MCF 10A (cell line): ENCODE measurements at regions not wholly inside any gene's neighbourhood (a gene's known extent, or its start where the extent isn't known, plus 50 kb on each side); places are given as distances from the start of the nearest gene placed in this dataset.
A peak's percentile ranks its signal among the peaks of the same experiment; 100 is the strongest.

Experiments used
- BruUV-seq: library from RNA; stranded (reverse); fragments of 400-500 nt; replicated peaks from 2 replicates; lab custom pipeline; 2021; lab: Mats Ljungman, UMichigan
- CTCF ChIA-PET: fragments of 300-600 bp; sonication (Branson Sonifier 250); formaldehyde crosslinking; extraction: SDS; loops from one replicate; lab custom pipeline; 2021; ENCODE audit warnings: antibody characterized with exemption, inconsistent platforms; lab: Yijun Ruan, JAX
- POLR2A ChIA-PET: fragments of 300-600, 350-650 bp; sonication (Branson Sonifier 250); formaldehyde crosslinking; extraction: SDS; loops from one replicate; lab custom pipeline; 2020; ENCODE audit warnings: antibody characterized with exemption, inconsistent platforms; lab: Yijun Ruan, JAX
- DNase-seq: peaks from one replicate; pipeline ENCODE4 v3.0.0-alpha.2; 2018; ENCODE audit not compliant: unreplicated experiment
- H3K27ac Mint-ChIP-seq: one replicate; pipeline ENCODE4 v1.8.0; 2022; ENCODE audit warnings: mild to moderate bottlenecking, low read depth, mixed read lengths; ENCODE audit not compliant: unreplicated experiment
- H3K27me3 Mint-ChIP-seq: one replicate; pipeline ENCODE4 v1.8.0; 2022; ENCODE audit warnings: mixed read lengths; ENCODE audit not compliant: insufficient read depth, unreplicated experiment
- H3K36me3 Mint-ChIP-seq: one replicate; pipeline ENCODE4 v1.8.0; 2022; ENCODE audit warnings: mild to moderate bottlenecking, moderate library complexity, mixed read lengths; ENCODE audit not compliant: insufficient read depth, unreplicated experiment
- H3K4me1 Mint-ChIP-seq: one replicate; pipeline ENCODE4 v1.8.0; 2022; ENCODE audit warnings: mixed read lengths; ENCODE audit not compliant: insufficient read depth, unreplicated experiment
- H3K4me3 Mint-ChIP-seq: one replicate; pipeline ENCODE4 v1.8.0; 2022; ENCODE audit warnings: mild to moderate bottlenecking, moderate library complexity, mixed read lengths; ENCODE audit not compliant: unreplicated experiment
- H3K9me3 Mint-ChIP-seq: one replicate; pipeline ENCODE4 v1.8.0; 2022; ENCODE audit warnings: mixed read lengths; ENCODE audit not compliant: unreplicated experiment
- intact Hi-C: fragments of 100-400 bp; cut with micrococcal nuclease; formaldehyde crosslinking; loops from 2 replicates; pipeline ENCODE4 v1.14.1; 2022
- TF ChIP-seq, protein P1 (sequence below): fragments of 200-600 bp; IDR thresholded peaks from one replicate; pipeline ENCODE4 v1.8.0; 2022; ENCODE audit warnings: antibody characterized with exemption, mild to moderate bottlenecking; ENCODE audit not compliant: unreplicated experiment

GRCh38 chr7:91811236-91811635 lies 69.3 kb downstream of the MTERF1 start:
- no peaks in the 10 kb centered on the region for H3K36me3 Mint-ChIP-seq
- no peak overlapping the region for H3K27ac Mint-ChIP-seq
- H3K27me3 Mint-ChIP-seq, result no peaks in the 10 kb centered on the region
- ChIA-PET POLR2A (no interaction called here), CTCF (interaction anchor here (2.5 kb wide), 1 partner anchor 18 kb away, joined by 13 read pairs; no protein-coding TSS in a partner anchor)
- TF ChIP-seq, protein P1, sequence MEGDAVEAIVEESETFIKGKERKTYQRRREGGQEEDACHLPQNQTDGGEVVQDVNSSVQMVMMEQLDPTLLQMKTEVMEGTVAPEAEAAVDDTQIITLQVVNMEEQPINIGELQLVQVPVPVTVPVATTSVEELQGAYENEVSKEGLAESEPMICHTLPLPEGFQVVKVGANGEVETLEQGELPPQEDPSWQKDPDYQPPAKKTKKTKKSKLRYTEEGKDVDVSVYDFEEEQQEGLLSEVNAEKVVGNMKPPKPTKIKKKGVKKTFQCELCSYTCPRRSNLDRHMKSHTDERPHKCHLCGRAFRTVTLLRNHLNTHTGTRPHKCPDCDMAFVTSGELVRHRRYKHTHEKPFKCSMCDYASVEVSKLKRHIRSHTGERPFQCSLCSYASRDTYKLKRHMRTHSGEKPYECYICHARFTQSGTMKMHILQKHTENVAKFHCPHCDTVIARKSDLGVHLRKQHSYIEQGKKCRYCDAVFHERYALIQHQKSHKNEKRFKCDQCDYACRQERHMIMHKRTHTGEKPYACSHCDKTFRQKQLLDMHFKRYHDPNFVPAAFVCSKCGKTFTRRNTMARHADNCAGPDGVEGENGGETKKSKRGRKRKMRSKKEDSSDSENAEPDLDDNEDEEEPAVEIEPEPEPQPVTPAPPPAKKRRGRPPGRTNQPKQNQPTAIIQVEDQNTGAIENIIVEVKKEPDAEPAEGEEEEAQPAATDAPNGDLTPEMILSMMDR, result no peak
- no peaks in the 10 kb centered on the region for H3K9me3 Mint-ChIP-seq
- intact Hi-C loops, result no loop called here
- no peak overlapping the region for H3K4me3 Mint-ChIP-seq
- no peaks in the 10 kb centered on the region for H3K4me1 Mint-ChIP-seq
- no peak for DNase-seq
- BruUV-seq, result no TSS peak

- BruUV-seq, result no TSS peak
Observed at GRCh38 chr7:91811641-91812040, 68.9 kb downstream of the MTERF1 start.

GRCh38 chr7:91812388-91812787 lies 68.1 kb downstream of the MTERF1 start:
- TF ChIP-seq, protein P1, result no peak
- BruUV-seq, result no TSS peak
- H3K4me3 Mint-ChIP-seq, result no peak overlapping the region
- H3K27ac Mint-ChIP-seq, result no peak overlapping the region
- POLR2A ChIA-PET, result interaction anchor here (0.6 kb wide), 1 partner anchor 69 kb away, joined by 4 read pairs; no protein-coding TSS in a partner anchor
- H3K4me1 Mint-ChIP-seq, result no peaks in the 10 kb centered on the region
- no peaks in the 10 kb centered on the region for H3K36me3 Mint-ChIP-seq
- peak; percentile 0 for DNase-seq
- H3K9me3 Mint-ChIP-seq, result no peaks in the 10 kb centered on the region
- H3K27me3 Mint-ChIP-seq, result no peaks in the 10 kb centered on the region
- intact Hi-C loops, result no loop called here
- CTCF ChIA-PET, result interaction anchor here (0.7 to 2.5 kb wide), 5 partner anchors 17 to 68 kb away, joined by 3 to 13 read pairs (median 3); no protein-coding TSS in a partner anchor

More at GRCh38 chr7:91811641-91812040, 68.9 kb downstream of the MTERF1 start:
- H3K4me3 Mint-ChIP-seq, result no peak overlapping the region
- no peak overlapping the region for H3K27ac Mint-ChIP-seq
- CTCF ChIA-PET, result interaction anchor here (1.0 to 2.5 kb wide), 2 partner anchors 18 to 54 kb away, joined by 3 to 13 read pairs; no protein-coding TSS in a partner anchor
- H3K9me3 Mint-ChIP-seq, result no peaks in the 10 kb centered on the region
- POLR2A ChIA-PET, result no interaction called here
- H3K27me3 Mint-ChIP-seq, result no peaks in the 10 kb centered on the region
- TF ChIP-seq, protein P1, result no peak
- no peak for DNase-seq
- intact Hi-C loops, result no loop called here
- H3K4me1 Mint-ChIP-seq, result no peaks in the 10 kb centered on the region
- no peaks in the 10 kb centered on the region for H3K36me3 Mint-ChIP-seq

DNA sequence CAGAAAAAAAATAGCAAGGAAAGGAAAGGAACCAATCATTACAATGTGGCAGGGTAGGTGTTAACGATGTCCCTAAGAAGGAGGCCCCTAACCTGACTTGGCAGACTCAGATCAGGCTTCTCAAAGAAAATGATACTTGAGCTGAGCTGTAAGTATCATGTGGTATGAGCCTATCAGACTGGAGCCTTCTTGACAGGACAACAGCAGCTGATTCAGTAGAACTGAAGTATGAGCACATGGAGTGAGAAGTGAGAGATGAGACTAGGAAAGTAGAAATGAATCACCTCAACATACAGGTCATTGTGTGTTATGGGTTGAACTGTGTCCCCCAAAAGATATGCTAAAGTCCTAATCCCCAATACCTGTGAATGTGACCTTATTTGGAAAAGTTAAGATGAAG lies 66.3 kb downstream of the MTERF1 start:
- no peak overlapping the region for H3K4me3 Mint-ChIP-seq
- TF ChIP-seq, protein P1, result no peak
- no peak overlapping the region for H3K27ac Mint-ChIP-seq
- BruUV-seq, result no TSS peak
- no peaks in the 10 kb centered on the region for H3K27me3 Mint-ChIP-seq
- intact Hi-C loops, result no loop called here
- H3K4me1 Mint-ChIP-seq, result no peaks in the 10 kb centered on the region
- ChIA-PET CTCF (interaction anchor here (0.7 to 0.9 kb wide), 2 partner anchors 62 to 67 kb away, joined by 3 to 4 read pairs; partner anchors contain the start of gene MTERF1), POLR2A (no interaction called here)
- no peak for DNase-seq
- H3K9me3 Mint-ChIP-seq, result no peaks in the 10 kb centered on the region
- no peaks in the 10 kb centered on the region for H3K36me3 Mint-ChIP-seq
